ENCODE measurements at regions not wholly inside any gene's neighbourhood (a gene's known extent, or its start where the extent isn't known, plus 50 kb on each side); places are given as distances from the start of the nearest gene placed in this dataset.

DNA sequence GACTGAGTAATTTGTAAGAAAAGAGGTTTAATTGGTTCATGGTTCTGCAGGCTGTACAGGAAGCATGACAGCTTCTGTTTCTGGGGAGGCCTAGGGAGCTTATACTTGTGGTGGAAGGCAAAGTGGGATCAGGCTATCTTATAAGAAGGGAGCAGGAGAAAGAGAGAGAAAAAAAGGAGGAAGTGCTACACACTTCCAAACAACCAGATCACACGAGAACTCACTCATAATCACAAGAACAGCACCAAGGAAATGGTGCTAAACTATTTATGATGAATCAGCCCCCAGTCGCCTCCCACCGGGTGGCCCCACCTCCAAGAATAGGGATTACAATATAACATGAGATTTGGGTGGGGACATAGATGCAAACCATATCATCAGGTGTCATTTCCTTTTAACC lies 89.1 kb upstream of the KCNMA1 start:
- TF ChIP-seq CTCF (IDR thresholded peaks at IDR 0.05) (no peak), POLR2A (IDR thresholded peaks at IDR 0.05) (no peak)
